Inflammatory macrophage treated with lipopolysaccharide for 4 hours (primary cell): ENCODE measurements at regions not wholly inside any gene's neighbourhood (a gene's known extent, or its start where the extent isn't known, plus 50 kb on each side); places are given as distances from the start of the nearest gene placed in this dataset.

Source experiments
- DNase-seq: peaks from one replicate; pipeline ENCODE4 v3.0.0-alpha.2; 2020

DNA sequence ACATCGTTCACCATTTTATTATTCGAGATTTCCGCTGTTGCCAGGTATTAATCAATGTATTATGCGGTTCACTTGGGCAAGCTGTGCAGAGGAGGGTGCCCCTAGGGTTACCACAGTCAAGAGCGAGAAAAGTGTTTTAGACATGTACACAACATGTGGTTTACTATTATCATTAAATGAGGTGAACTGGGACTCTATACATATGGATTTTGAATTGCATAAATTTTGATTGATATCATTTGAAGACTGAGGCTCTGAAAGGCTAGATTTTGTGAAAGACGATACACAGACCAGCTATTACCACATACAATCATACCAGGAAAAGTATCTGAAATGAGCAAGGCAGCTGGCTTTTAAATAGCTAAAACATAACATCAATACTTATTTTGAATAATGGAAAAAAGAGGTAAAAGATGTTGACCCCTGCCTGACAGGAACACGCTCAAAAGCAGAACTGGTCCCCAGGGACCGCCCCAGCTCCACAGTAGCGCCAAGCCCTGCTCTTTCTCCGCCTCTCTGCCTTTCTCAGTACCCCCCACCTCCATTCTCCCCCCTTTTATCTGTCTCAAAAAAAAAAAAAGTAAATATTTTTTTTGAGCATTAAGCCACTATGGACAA, 413.4 kb upstream of the MKI67 start:
- DNase-seq, result no peak

DNA sequence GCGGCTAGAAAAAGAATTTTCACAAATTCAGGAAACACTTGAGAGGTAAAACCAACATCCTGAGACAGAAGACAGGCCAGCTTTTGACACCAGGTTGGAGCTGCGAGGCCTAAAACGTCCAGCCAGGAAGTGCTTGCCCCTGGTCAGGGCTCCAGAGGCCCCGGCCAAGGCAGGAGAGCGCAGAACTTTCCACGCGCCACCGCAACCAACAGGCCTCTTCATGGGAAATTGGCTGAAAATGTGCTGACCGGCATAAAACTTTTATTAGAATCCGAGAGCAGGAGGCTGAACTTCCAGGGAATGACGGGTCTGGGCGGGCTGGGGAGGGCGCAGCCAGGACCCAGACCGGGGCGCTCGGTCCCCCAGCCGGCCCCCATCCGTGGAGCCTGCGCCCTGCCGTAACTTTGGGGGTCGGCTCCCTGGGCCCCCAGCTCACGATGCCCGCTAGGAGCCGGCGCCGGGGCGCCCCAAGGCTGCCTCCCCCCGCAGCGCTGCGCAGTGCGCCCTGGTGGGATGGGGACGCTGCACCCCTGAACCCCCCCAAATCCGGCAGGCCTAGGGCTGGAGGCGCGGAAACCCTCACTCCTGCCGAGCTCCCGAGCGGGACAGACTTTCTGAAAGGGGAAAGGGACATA, 414.0 kb upstream of the MKI67 start:
- no peak for DNase-seq

- no peak for DNase-seq
Observed at GRCh38 chr10:128540781-128541761, 414.8 kb upstream of the MKI67 start.

GRCh38 chr10:128541926-128542475, 415.8 kb upstream of the MKI67 start:
- DNase-seq, result no peak

- no peak for DNase-seq
Observed at GRCh38 chr10:128542659-128543058, 416.4 kb upstream of the MKI67 start.

DNA sequence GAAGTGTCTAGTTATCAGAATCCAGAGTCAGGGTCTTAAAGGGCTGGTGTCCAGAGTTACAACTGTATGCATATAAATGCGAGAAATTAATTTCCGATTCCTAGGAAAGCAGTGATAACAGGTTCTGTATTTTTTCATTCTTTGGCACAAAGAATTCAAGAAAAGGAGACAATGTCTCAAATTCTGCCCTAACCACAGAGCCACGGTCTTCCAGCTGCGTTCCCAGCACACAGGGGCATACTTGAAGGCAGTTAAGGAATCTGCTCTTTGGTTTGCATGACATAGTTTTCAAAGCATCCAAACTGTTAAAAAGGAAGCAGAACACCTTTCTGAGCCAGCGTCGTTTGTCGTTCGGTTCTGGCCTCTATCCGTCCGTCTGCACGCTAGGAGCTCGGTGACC, 416.9 kb upstream of the MKI67 start:
- no peak for DNase-seq

DNA sequence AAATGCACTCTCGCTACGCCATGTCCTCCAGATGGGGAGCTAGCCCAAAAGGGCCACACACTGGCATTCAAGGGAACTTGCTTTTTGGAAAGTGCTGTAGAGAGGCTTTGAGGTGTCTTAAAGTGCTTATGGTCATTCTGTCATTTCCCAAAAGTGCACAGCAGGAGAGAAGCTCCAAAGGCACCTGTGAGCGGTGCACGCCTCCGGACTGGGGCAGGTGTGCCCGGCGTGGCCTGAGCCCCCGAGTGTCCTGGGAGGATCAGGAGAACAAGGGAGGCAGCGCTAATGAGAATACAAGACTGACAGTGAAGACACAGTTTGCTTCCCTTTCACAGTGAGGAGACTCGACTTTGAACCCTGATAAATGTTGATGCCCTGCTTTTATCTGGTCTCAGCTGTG, 419.0 kb upstream of the MKI67 start:
- no peak for DNase-seq

GRCh38 chr10:128546651-128547165, 420.5 kb upstream of the MKI67 start:
- no peak for DNase-seq

DNA sequence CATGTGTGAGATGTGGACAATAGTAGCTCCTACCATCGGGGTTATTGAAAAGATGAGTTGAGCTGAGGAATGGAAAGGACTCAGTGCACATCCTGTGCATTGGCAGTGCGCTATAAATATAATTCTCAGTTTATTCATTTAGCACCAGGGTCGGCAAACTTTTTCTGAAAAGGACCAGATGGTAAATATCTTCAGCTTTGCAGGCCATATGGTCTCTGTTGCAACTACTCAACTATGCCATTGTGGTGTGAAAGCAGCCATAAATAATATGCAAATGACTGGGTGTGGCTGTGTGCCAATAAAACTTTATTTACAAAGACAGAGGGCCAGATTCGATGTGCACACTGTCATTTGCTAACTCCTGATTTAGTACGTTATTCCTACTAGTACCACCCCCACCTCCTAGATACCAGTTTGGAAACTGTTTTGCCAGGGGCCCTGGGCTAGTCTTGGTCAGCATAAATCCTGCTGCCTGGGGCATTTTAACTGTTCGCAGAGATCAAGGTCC, 422.9 kb upstream of the MKI67 start:
- no peak for DNase-seq

GRCh38 chr10:128550045-128550444, 423.8 kb upstream of the MKI67 start:
- DNase-seq, result no peak

- DNase-seq, result no peak
Observed at GRCh38 chr10:128551475-128551874, 425.3 kb upstream of the MKI67 start.

DNA sequence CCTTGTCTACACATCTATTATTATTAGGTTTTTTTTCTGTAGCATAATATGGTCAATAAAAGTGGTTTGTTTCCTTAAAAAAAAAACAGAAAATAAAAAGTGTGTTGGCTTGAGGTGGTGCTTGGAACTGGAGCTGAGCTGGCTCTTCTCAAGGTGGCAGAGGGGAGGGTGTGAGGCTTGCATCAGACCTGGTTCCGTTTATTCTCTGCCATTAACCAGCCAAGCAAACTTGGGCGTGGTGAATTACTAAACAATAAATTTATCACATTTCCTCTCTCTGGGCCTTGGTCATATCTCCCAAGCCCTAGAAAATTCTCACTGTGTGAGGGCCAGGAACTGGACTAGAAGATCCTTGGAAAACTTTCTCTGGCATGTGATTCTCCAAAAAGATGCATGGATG, 427.5 kb upstream of the MKI67 start:
- DNase-seq, result no peak

DNA sequence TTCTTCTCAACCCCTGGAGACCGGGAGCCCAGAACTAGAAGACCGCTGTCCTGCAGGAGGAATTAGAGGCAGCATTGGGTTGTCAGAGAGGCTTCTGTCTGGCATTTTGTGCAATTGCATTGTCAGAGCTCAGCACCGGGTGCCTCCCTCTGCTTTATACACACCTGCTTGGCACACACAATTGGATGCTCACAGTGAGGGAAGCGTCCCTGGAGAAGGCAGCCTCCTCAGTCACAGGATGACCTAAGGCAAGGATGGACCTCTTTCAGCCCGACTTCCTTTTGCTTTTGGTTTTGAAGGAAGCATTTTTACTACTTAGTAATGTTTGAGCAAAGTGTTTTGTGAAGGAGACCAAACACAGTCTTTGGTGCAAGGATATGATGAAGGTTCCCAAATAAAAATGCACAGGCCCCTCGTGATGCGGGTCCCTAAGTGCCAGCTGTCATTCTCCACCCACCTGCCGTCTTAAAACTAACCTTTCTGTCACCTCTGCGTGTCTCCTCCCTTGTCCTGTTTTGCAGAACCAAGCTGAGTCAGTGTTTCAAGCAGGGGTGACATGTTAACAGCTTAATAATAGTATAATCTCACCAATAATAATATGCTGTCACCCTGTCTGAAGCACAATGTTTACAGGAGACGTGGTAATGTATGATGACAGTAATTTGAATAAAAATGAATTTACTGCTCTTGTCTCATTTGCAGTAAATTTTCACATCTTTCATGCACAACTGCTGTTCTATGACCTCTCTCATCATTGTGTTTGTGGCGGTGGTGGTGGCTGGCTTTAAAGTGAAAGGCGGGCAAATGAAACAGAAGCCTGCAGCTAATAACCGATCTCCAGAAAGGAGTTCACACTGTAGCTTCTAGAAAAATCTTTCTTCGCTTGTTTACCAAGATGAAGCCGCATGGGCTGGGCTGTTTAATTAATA, 430.2 kb upstream of the MKI67 start:
- DNase-seq, result no peak

GRCh38 chr10:128557149-128557710, 431.0 kb upstream of the MKI67 start:
- DNase-seq, result no peak

GRCh38 chr10:128560406-128560805, 434.2 kb upstream of the MKI67 start:
- DNase-seq, result no peak

DNA sequence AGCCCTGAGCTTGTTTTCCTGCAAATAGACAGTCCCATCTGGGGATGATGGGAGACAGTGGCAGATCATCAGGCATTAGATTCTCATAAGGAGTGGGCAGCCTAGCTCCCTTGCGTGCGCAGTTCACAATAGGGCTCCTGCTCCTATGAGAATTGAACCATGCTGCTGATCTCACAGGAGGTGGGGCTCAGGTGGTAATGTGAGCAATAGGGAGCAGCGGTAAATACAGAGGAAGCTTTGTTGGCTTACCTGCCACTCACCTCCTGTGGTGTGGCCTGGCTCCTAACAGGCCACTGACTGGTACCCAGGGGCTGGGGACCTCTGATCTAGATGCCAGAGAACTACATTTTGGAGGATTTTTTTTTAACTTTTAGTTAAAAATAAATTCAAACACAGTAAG, 434.8 kb upstream of the MKI67 start:
- no peak for DNase-seq

DNA sequence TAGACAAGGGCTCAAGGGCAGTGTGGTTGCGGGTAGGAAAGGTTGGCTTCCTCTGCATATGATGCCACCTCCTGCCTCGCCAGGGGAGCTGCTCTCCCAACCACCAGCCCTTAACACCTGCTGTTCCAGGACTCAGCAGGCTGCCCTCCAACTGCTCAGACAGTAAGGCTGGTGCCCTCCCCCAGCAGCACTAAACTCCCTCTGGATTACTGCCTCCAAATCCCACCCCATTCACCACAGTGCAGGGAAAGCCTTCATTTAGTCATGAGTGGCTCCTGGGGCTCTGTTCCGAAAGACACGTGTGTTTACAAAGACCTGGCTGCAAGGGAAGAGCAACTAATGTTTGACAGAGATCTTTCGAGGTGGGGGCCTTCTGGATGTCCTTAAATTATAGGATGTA, 437.2 kb upstream of the MKI67 start:
- no peak for DNase-seq

- DNase-seq, result no peak
Observed at GRCh38 chr10:128563904-128564303, 437.7 kb upstream of the MKI67 start.

GRCh38 chr10:128566361-128566968, 440.2 kb upstream of the MKI67 start:
- DNase-seq, result no peak

DNA sequence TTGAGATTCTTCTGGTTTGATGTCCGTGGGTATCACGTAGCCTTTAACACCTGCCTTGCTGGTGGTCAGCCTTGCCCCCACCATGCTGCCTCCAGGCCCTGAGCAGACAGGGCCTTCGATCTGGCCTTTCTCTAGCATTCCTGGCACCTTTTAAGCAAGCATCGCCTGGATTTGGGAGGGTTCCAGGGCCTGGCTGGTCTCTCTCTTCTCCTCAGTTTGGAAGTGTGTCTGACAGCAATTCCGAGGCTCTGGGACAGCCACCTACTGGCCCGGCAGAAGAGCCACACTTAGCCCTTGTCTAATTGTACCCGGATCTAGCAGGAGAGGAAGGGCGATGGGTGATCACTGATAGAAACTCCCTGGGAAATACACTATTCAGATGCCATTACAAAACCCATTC, 441.3 kb upstream of the MKI67 start:
- no peak for DNase-seq

GRCh38 chr10:128568041-128568440, 441.8 kb upstream of the MKI67 start:
- no peak for DNase-seq
